ENCODE measurements at regions not wholly inside any gene's neighbourhood (a gene's known extent, or its start where the extent isn't known, plus 50 kb on each side); places are given as distances from the start of the nearest gene placed in this dataset.

- Histone ChIP-seq H3K27ac (ENCODE audit: extremely low read depth, low read depth, low read length) (no peak overlapping the region), H3K4me1 (ENCODE audit: control insufficient read depth, insufficient read depth, low read length) (no peaks in the 10 kb centered on the region), H3K36me3 (ENCODE audit: control insufficient read depth in 2 of 2, insufficient read depth in 1 of 2, low read length in 2 of 2) (no peaks in the 10 kb centered on the region), H3K9me3 (ENCODE audit: control insufficient read depth, insufficient read depth, low read depth, low read length) (no peaks in the 10 kb centered on the region), H3K4me3 (ENCODE audit: low read depth, low read length) (no peak overlapping the region)
- TF ChIP-seq KLF8 (tag by site-specific recombination; IDR thresholded peaks at IDR 0.05): no peak
- CTCF ChIA-PET: interaction anchor here (0.7 kb wide), 1 partner anchor 176 kb away, joined by 3 read pairs; no protein-coding TSS in a partner anchor
- POLR2A ChIA-PET: no interaction called here
Measured at GRCh38 chr22:23415490-23415851, 164.6 kb downstream of the IGLL1 start.

GRCh38 chr22:23414727-23415489 lies 165.2 kb downstream of the IGLL1 start:
- H3K9me3 ChIP-seq (ENCODE audit: control insufficient read depth, insufficient read depth, low read depth, low read length): no peaks in the 10 kb centered on the region
- TF ChIP-seq SP3 (tag by site-specific recombination; IDR thresholded peaks at IDR 0.05) (no peak), ZNF521 (tag by site-specific recombination; IDR thresholded peaks at IDR 0.05) (no peak)
- no peak overlapping the region for H3K27ac ChIP-seq (ENCODE audit: extremely low read depth, low read depth, low read length)
- ChIA-PET CTCF (no interaction called here), POLR2A (no interaction called here)
- H3K4me3 ChIP-seq (ENCODE audit: low read depth, low read length): no peak overlapping the region
- no peaks in the 10 kb centered on the region for H3K36me3 ChIP-seq (ENCODE audit: control insufficient read depth in 2 of 2, insufficient read depth in 1 of 2, low read length in 2 of 2)
- H3K4me1 ChIP-seq (ENCODE audit: control insufficient read depth, insufficient read depth, low read length): no peaks in the 10 kb centered on the region

- POLR2A ChIA-PET: no interaction called here
- CTCF ChIA-PET: interaction anchor here (0.7 to 1.7 kb wide), 5 partner anchors 9 to 180 kb away, joined by 3 to 7 read pairs (median 3); no protein-coding TSS in a partner anchor
- H3K9me3 ChIP-seq (ENCODE audit: control insufficient read depth, insufficient read depth, low read depth, low read length): no peaks in the 10 kb centered on the region
- no peak overlapping the region for H3K4me3 ChIP-seq (ENCODE audit: low read depth, low read length)
- H3K36me3 ChIP-seq (ENCODE audit: control insufficient read depth in 2 of 2, insufficient read depth in 1 of 2, low read length in 2 of 2): no peaks in the 10 kb centered on the region
- H3K4me1 ChIP-seq (ENCODE audit: control insufficient read depth, insufficient read depth, low read length): no peaks in the 10 kb centered on the region
- no peak overlapping the region for H3K27ac ChIP-seq (ENCODE audit: extremely low read depth, low read depth, low read length)
- TF ChIP-seq ZNF423 (tag by site-specific recombination; IDR thresholded peaks at IDR 0.05): no peak
- TF ChIP-seq ZNF133 (tag by site-specific recombination; IDR thresholded peaks at IDR 0.05): no peak
- no peak for TF ChIP-seq ZNF416 (tag by site-specific recombination; IDR thresholded peaks at IDR 0.05)
- no peak for TF ChIP-seq ZNF211 (tag by site-specific recombination; IDR thresholded peaks at IDR 0.05; ENCODE audit: low read depth)
- no peak for TF ChIP-seq ZNF488 (tag by site-specific recombination; IDR thresholded peaks at IDR 0.05)
- TF ChIP-seq ZNF621 (tag by site-specific recombination; IDR thresholded peaks at IDR 0.05): no peak
- no peak for TF ChIP-seq ZNF335 (tag by site-specific recombination; conservative IDR thresholded peaks at IDR 0.05)
- no peak for TF ChIP-seq PRDM4 (tag by site-specific recombination; IDR thresholded peaks at IDR 0.05)
- no peak for TF ChIP-seq ATF2 (tag by site-specific recombination; IDR thresholded peaks at IDR 0.05; ENCODE audit: low read depth)
- no peak for TF ChIP-seq ZNF140 (tag by site-specific recombination; IDR thresholded peaks at IDR 0.05)
- TF ChIP-seq BCL6B (tag by site-specific recombination; IDR thresholded peaks at IDR 0.05): no peak
- no peak for TF ChIP-seq PATZ1 (tag by site-specific recombination; IDR thresholded peaks at IDR 0.05)
- TF ChIP-seq ZBTB6 (tag by site-specific recombination; IDR thresholded peaks at IDR 0.05): no peak
- no peak for TF ChIP-seq ZNF37A (tag by site-specific recombination; IDR thresholded peaks at IDR 0.05)
- TF ChIP-seq ZNF549 (tag by site-specific recombination; IDR thresholded peaks at IDR 0.05): no peak
- TF ChIP-seq ZNF777 (tag by site-specific recombination; IDR thresholded peaks at IDR 0.05; ENCODE audit: borderline replicate concordance): no peak
- no peak for TF ChIP-seq ZNF768 (tag by site-specific recombination; IDR thresholded peaks at IDR 0.05)
Measured at GRCh38 chr22:23411739-23412138, 168.4 kb downstream of the IGLL1 start.

Data from HEK293 (cell line).